ENCODE measurements at regions not wholly inside any gene's neighbourhood (a gene's known extent, or its start where the extent isn't known, plus 50 kb on each side); places are given as distances from the start of the nearest gene placed in this dataset.

DNA sequence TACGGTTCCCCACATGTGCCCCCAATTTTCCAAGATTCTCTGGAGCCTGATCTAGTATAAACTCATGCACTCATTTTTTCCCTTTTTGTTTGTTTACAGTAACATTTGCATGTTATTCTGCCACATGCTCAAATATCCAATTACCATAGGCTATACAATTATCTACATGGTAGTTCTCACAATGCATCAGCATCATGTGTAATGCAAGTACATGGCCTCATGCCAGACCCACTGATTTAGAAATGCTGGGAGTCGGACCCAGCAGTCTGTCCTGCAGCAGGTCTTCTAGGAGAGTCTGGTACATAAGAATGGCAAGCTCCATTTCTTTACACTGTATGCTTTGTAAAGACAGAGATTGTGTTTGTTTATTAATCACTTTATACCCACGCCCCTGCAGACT lies 107.7 kb downstream of the CBLN2 start:
- TF ChIP-seq EZH2 (IDR thresholded peaks at IDR 0.05; ENCODE audit: borderline replicate concordance, low read length) = no peak
- TF ChIP-seq, protein P1, sequence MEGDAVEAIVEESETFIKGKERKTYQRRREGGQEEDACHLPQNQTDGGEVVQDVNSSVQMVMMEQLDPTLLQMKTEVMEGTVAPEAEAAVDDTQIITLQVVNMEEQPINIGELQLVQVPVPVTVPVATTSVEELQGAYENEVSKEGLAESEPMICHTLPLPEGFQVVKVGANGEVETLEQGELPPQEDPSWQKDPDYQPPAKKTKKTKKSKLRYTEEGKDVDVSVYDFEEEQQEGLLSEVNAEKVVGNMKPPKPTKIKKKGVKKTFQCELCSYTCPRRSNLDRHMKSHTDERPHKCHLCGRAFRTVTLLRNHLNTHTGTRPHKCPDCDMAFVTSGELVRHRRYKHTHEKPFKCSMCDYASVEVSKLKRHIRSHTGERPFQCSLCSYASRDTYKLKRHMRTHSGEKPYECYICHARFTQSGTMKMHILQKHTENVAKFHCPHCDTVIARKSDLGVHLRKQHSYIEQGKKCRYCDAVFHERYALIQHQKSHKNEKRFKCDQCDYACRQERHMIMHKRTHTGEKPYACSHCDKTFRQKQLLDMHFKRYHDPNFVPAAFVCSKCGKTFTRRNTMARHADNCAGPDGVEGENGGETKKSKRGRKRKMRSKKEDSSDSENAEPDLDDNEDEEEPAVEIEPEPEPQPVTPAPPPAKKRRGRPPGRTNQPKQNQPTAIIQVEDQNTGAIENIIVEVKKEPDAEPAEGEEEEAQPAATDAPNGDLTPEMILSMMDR (conservative IDR thresholded peaks at IDR 0.05 in 1 of 2, IDR thresholded peaks at IDR 0.05 in 1 of 2; ENCODE audit: extremely low read depth in 1 of 2, insufficient read depth in 1 of 2, low read depth in 1 of 2, low read length in 2 of 2) = no peak

All from mammary epithelial cell (primary cell).